K562 (cell line): ENCODE measurements at regions not wholly inside any gene's neighbourhood (a gene's known extent, or its start where the extent isn't known, plus 50 kb on each side); places are given as distances from the start of the nearest gene placed in this dataset.
A peak's percentile ranks its signal among the peaks of the same experiment; 100 is the strongest.

ENCODE experiments used
- BACH1 ChIP-seq: fragments of 200-800 bp; sonication (Bioruptor generic); IDR thresholded peaks from 2 replicates; pipeline ENCODE4 v1.6.1; 2016; ENCODE audit warnings: missing genetic modification characterization, missing compliant biosample characterization
- BDP1 ChIP-seq: IDR thresholded peaks from 3 replicates; pipeline ENCODE4 v1.6.1; 2011; ENCODE audit not compliant: insufficient read length, insufficient read depth
- E2F4 ChIP-seq: sonication (generic); formaldehyde crosslinking; IDR thresholded peaks from 2 replicates; pipeline ENCODE4 v1.8.0; 2022; ENCODE audit warnings: mild to moderate bottlenecking, low read depth, missing genetic modification reagents
- ETV5 ChIP-seq: sonication (generic); formaldehyde crosslinking; IDR thresholded peaks from 2 replicates; pipeline ENCODE4 v1.4.0; 2020; ENCODE audit warnings: low read depth, mild to moderate bottlenecking, missing genetic modification reagents
- FOXA3 ChIP-seq, 2 experiments: fragments of 450-650 bp in 1 of 2; sonication (generic) in 1 of 2; formaldehyde crosslinking; IDR thresholded peaks in 1 of 2; conservative IDR thresholded peaks in 1 of 2; 2 replicates each; pipeline versions ENCODE4 v1.4.0 to v1.8.0; 2020 to 2022; ENCODE audit warnings: mild to moderate bottlenecking in 2 of 2, missing genetic modification reagents in 1 of 2
- GABPB2 ChIP-seq: fragments of 250-450 bp; sonication (Bioruptor Pico); conservative IDR thresholded peaks from 2 replicates; pipeline ENCODE4 v1.5.1; 2021; ENCODE audit warnings: mild to moderate bottlenecking
- MEF2A ChIP-seq: IDR thresholded peaks from 2 replicates; pipeline ENCODE4 v1.6.1; 2011; ENCODE audit warnings: low read depth, mild to moderate bottlenecking, low read length, moderate library complexity; ENCODE audit not compliant: control insufficient read depth
- MEF2D ChIP-seq: conservative IDR thresholded peaks from 2 replicates; pipeline ENCODE4 v1.6.1; 2016; ENCODE audit warnings: low read depth, missing genetic modification characterization, missing compliant biosample characterization
- MEIS2 ChIP-seq: fragments of 450-650 bp; IDR thresholded peaks from 2 replicates; pipeline ENCODE4 v1.6.1; 2014; ENCODE audit warnings: mild to moderate bottlenecking; ENCODE audit not compliant: partially characterized antibody
- MTA2 ChIP-seq: fragments of 450-650 bp; IDR thresholded peaks from 2 replicates; pipeline ENCODE4 v1.6.1; 2016; ENCODE audit warnings: low read depth
- NCOA4 ChIP-seq: fragments of 450-650 bp; IDR thresholded peaks from 2 replicates; pipeline ENCODE4 v1.6.1; 2018; ENCODE audit warnings: mild to moderate bottlenecking; ENCODE audit not compliant: partially characterized antibody
- NFRKB ChIP-seq: fragments of 450-650 bp; IDR thresholded peaks from 2 replicates; pipeline ENCODE4 v1.6.1; 2016; ENCODE audit warnings: low read depth
- PRPF4 ChIP-seq: fragments of 200-400 bp; formaldehyde crosslinking; IDR thresholded peaks from one replicate; pipeline ENCODE4 v1.6.1; 2017; ENCODE audit warnings: low read length, low read depth, mild to moderate bottlenecking; ENCODE audit not compliant: insufficient read depth, poor library complexity, severe bottlenecking
- RFX5 ChIP-seq: IDR thresholded peaks from 2 replicates; pipeline ENCODE4 v1.6.1; 2011; ENCODE audit warnings: low read depth, mild to moderate bottlenecking, improper control_type of control experiment, low read length
- RFX7 ChIP-seq: fragments of 250-450 bp; sonication (Bioruptor Pico); IDR thresholded peaks from 2 replicates; pipeline ENCODE4 v1.5.1; 2021; ENCODE audit warnings: mild to moderate bottlenecking
- SMAD4 ChIP-seq: fragments of 250-450 bp; sonication (Bioruptor Pico); conservative IDR thresholded peaks from 2 replicates; pipeline ENCODE4 v1.8.0; 2021; ENCODE audit warnings: inconsistent platforms, mild to moderate bottlenecking, moderate library complexity
- SMARCE1 ChIP-seq: fragments of 450-650 bp; IDR thresholded peaks from 2 replicates; pipeline ENCODE4 v1.7.1; 2016; ENCODE audit warnings: mild to moderate bottlenecking
- TAF15 ChIP-seq: fragments of 200-400 bp; formaldehyde crosslinking; IDR thresholded peaks from 2 replicates; pipeline ENCODE4 v1.6.1; 2017; ENCODE audit warnings: mild to moderate bottlenecking, low read depth, low read length, moderate library complexity
- TFE3 ChIP-seq: fragments of 450-650 bp; formaldehyde crosslinking; IDR thresholded peaks from 2 replicates; pipeline ENCODE4 v1.4.0; 2020; ENCODE audit warnings: mild to moderate bottlenecking, mixed read lengths
- ZBTB9 ChIP-seq: fragments of 450-650 bp; formaldehyde crosslinking; IDR thresholded peaks from 2 replicates; pipeline ENCODE4 v1.4.0; 2020; ENCODE audit warnings: mild to moderate bottlenecking, moderate library complexity
- ZFP30 ChIP-seq: fragments of 250-450 bp; sonication (Bioruptor Pico); IDR thresholded peaks from 2 replicates; pipeline ENCODE4 v1.8.0; 2022; ENCODE audit warnings: moderate library complexity, mild to moderate bottlenecking, inconsistent platforms, borderline replicate concordance
- ZNF507 ChIP-seq: conservative IDR thresholded peaks from 2 replicates; pipeline ENCODE4 v1.6.1; 2017; ENCODE audit warnings: missing genetic modification characterization, missing compliant biosample characterization
- ZNF57 ChIP-seq: fragments of 450-650 bp; formaldehyde crosslinking; IDR thresholded peaks from 2 replicates; pipeline ENCODE4 v1.4.0; 2020; ENCODE audit warnings: mild to moderate bottlenecking, moderate library complexity
- ZNF589 ChIP-seq: fragments of 200-800 bp; sonication (Bioruptor generic); IDR thresholded peaks from 2 replicates; pipeline ENCODE4 v1.6.1; 2016; ENCODE audit warnings: low read depth, missing genetic modification characterization, missing compliant biosample characterization
- ZNF778 ChIP-seq: fragments of 450-650 bp; formaldehyde crosslinking; IDR thresholded peaks from 2 replicates; pipeline ENCODE4 v1.4.0; 2020; ENCODE audit warnings: mild to moderate bottlenecking, moderate library complexity
- ZZZ3 ChIP-seq: fragments of 450-650 bp; IDR thresholded peaks from 2 replicates; pipeline ENCODE4 v1.6.1; 2016; ENCODE audit warnings: antibody characterized with exemption, mild to moderate bottlenecking, moderate library complexity
- TF ChIP-seq, protein P1 (sequence below): fragments of 250-450 bp; sonication (Bioruptor Pico); IDR thresholded peaks from 2 replicates; pipeline ENCODE4 v1.8.0; 2021; ENCODE audit warnings: moderate library complexity, mild to moderate bottlenecking, inconsistent platforms

DNA sequence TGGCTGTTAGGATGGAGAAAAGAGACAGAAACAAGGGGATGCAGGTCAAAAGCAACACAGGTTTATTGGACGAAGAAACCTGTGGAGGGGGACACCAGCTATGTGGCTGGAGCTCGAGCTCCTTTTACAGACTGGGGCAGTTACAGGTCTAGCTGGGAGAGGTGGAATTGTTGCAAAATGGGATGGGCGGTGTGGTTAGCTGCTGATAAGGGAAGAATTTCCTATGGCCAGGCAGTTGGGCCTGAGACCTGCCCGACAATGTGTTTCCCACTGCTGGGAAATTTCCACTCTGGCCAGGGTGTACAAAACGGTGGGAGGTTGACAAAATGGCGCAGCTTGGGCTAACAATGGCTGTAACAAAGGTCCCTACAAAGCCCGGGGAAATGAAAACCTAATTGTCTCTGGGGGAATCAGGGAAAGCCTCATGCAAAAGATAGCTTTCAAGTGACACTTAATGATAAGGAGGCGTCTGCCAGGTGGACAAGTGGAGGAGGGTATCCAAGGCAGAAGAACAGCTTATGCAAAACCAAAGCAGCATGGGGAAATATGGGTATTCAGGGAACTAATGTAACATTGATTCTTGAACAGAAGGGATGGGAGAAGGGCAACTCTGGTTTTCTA is 137.4 kb upstream of the SGO1 start (continued):
- TF ChIP-seq TFE3 (CRISPR knock-in tag), result peak; percentile 35; the same call in 1 of the 2 replicates
- TF ChIP-seq SMAD4 (CRISPR knock-in tag), result peak; percentile 99
- no peak for TF ChIP-seq ZZZ3
- peak; percentile 95 for TF ChIP-seq MEF2D (tag)
- TF ChIP-seq ZNF589 (CRISPR knock-in tag), result peak; percentile 93
- TF ChIP-seq ZNF507 (tag), result peak; percentile 30
- TF ChIP-seq E2F4 (CRISPR knock-in tag), result no peak
- TF ChIP-seq NCOA4, result no peak
- peak; percentile 74; the same call in 1 of the 2 replicates for TF ChIP-seq RFX7
- TF ChIP-seq FOXA3 (CRISPR knock-in tag; conservative IDR thresholded peaks at IDR 0.05 in 1 of 2, IDR thresholded peaks at IDR 0.05 in 1 of 2), result no peak
- no peak for TF ChIP-seq ZNF778 (CRISPR knock-in tag)
- TF ChIP-seq RFX5, result no peak
- no peak for TF ChIP-seq GABPB2 (CRISPR knock-in tag)
- peak; percentile 98 for TF ChIP-seq ZBTB9 (CRISPR knock-in tag)
- no peak for TF ChIP-seq MEF2A
- TF ChIP-seq MTA2, result peak; percentile 73
- TF ChIP-seq, protein P1, sequence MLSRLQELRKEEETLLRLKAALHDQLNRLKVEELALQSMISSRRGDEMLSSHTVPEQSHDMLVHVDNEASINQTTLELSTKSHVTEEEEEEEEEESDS, result peak; percentile 65
- TF ChIP-seq BACH1 (tag), result peak; percentile 93
- TF ChIP-seq NFRKB, result 0 out of 2 replicates have a peak, but pooled peaks have one; percentile 64
- peak; percentile 6 for TF ChIP-seq MEIS2
- no peak for TF ChIP-seq TAF15
- TF ChIP-seq BDP1, result no peak
- TF ChIP-seq SMARCE1, result peak; percentile 85
- 0 out of 2 replicates have a peak, but pooled peaks have one; percentile 24 for TF ChIP-seq ZFP30 (CRISPR knock-in tag)
- no peak for TF ChIP-seq ZNF57
- 0 out of 2 replicates have a peak, but pooled peaks have one; percentile 27 for TF ChIP-seq ETV5 (CRISPR knock-in tag)
- TF ChIP-seq PRPF4, result no peak
